HG02642 (cell line): ENCODE measurements at regions not wholly inside any gene's neighbourhood (a gene's known extent, or its start where the extent isn't known, plus 50 kb on each side); places are given as distances from the start of the nearest gene placed in this dataset.

Experiments used
- ATAC-seq: cut with Tn5 transposase; IDR thresholded peaks from one replicate; pipeline ENCODE4 v1.9.1; 2021; ENCODE audit warnings: mild to moderate bottlenecking; ENCODE audit not compliant: unreplicated experiment, poor library complexity

GRCh38 chr5:60285910-60286309 is 392.4 kb upstream of the PDE4D start:
- ATAC-seq = no peak

- ATAC-seq = no peak
These were observed 387.4 kb upstream of the PDE4D start for GRCh38 chr5:60280943-60281342.

- no peak for ATAC-seq
These were observed 384.4 kb upstream of the PDE4D start for GRCh38 chr5:60277941-60278340.

DNA sequence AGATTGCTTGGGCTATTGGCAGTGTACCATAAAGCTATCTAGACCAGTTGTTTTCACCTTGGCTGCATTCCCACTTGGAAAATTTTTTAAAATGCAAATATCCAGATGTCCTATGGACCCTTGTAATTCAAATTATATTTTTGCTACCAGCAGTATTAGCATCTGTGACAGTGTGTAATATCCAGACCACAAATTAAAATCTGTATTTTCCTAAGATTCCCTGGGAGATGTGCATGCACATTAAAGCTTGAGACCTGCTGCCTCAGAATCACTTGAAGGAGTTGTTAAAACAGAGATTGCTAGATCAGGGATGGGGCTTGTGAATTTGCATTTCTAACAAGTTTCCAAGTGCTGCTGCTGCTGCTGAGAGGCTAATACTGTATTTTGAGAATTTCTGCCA is 381.2 kb upstream of the PDE4D start:
- ATAC-seq = no peak

GRCh38 chr5:60271517-60271916 is 378.0 kb upstream of the PDE4D start:
- no peak for ATAC-seq

DNA sequence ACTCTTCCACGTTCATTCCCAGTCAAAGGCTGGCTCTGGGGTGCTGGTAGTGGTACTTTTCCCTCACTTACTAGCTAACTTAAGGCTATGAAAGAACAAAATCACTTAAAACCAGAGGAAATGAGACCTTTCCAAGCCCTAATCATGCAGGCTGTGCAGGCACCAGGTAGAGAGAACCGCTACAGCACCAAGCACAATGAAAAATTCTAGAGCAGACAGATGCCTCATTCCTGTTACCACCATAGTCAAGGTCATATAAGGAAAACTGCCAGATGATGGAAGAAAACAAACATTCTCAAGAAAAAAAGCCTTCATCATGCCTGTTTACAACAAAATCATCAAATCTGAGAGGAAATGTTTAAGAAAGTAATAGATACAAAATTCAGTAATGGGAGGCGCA is 374.4 kb upstream of the PDE4D start:
- ATAC-seq = no peak

- no peak for ATAC-seq
These were observed 369.8 kb upstream of the PDE4D start for GRCh38 chr5:60263346-60263745.

DNA sequence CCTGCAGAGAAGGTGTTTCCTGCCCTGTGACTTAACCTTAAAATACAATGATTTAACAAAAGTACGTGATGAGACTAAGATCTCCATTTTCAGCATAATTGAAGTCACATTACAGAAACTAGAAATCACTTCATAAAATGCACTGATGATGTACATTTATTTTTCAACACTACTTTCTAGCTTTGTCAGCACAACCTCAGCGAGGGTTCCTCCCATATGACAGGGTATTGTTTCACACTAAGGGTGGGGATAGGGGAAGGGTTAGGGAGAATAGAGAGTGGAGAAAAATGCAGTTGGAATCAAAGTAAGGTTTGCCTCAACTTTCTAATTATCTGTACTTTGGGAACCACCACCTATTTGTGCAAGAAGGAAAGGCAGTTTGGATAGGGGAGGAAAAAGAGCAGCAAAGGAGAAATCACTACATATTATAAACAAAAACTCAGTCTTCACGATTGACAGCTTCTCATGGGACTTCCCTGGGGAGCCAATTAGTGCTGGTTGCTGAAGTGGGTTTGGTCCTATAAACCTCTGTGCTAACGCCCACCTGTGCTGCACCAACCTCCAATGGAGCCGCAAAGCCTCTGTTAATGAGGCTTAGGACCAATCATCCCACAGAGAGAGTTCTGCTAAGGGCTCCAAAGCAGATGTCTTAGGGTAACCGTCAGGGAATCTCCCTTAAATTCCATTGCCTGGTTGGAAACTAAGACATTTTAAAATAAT is 369.2 kb upstream of the PDE4D start:
- no peak for ATAC-seq

GRCh38 chr5:60261732-60262131 is 368.2 kb upstream of the PDE4D start:
- no peak for ATAC-seq

DNA sequence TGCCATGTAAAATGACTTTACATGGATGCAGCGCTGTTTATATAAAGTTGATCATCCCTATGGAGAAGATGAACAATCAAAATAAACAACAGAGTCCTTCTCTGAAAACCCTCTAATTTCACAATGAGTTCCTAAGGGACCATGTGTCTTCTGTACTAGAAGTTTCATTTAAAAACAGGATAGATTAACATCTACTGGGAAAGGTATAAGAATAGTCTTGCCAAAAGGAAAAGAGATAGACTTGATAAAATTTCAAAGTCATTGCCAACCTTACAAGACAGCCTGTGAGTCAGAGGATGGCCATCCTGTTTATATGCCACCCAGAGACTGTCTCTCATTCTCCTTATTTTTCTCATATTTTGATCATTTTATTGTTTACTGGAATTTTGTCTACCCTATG is 367.1 kb upstream of the PDE4D start:
- no peak for ATAC-seq

- ATAC-seq = no peak
These were observed 366.2 kb upstream of the PDE4D start for GRCh38 chr5:60259730-60260129.

GRCh38 chr5:60257596-60258271 is 364.2 kb upstream of the PDE4D start:
- no peak for ATAC-seq

DNA sequence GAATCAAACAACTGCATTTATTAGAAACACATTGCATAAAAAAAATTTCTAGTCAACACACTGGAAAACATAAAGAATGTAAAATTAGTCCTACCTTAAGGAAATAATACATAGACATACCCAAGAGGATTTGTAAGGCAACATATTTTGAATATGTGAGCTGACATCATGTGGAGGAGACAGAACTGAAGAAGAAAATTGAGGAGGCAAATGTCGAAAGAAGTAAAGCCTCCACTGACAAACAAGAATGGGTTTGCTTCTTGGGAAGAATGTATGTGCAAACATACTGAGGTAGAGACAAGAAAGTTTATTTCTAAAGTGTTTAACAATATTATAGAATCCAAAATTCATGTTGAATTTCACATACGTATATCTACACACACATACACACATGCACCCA is 363.0 kb upstream of the PDE4D start:
- no peak for ATAC-seq

DNA sequence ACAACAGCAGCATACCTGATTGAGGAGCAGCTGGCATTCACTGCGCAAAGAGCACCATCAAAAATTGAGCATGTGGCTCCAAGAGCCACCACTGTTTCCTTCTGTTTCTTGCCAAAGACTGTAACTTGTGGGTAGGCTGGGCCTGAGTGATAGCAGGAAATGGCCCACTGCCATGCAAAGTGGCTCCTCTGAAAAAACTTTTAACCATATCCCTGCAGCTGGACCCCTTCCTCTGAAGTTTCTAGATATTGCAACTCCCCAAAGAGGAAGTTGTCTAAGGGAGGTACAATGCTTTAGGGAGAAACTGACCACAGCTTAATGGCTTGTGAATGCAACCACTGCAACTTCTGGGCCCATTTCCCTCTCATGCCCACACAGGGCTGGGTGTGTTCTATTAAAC is 355.4 kb upstream of the PDE4D start:
- ATAC-seq = peak; percentile 97

GRCh38 chr5:60243713-60244112 is 350.2 kb upstream of the PDE4D start:
- ATAC-seq = no peak

GRCh38 chr5:60232036-60232795 is 338.7 kb upstream of the PDE4D start:
- ATAC-seq = no peak

DNA sequence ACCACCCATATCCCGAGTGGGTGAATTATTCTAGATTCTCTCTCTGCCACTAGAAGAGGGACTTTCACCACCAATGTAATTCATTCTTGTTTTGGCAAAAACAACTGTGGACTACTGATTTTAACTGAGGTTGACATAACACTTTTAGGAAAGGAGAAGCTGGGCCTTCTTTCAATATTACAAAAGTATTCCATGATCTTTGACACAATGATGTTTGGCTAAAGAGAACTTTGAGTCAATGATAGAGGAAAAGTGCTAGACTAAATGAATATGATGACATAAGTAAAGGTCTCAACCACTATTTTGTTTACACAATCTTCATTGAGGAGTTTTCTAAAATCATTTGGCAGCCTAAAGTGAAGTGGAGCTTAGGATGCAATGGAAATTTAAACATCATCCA is 336.9 kb upstream of the PDE4D start:
- ATAC-seq = no peak

GRCh38 chr5:60229691-60230185 is 336.2 kb upstream of the PDE4D start:
- ATAC-seq = no peak

GRCh38 chr5:60228676-60229075 is 335.1 kb upstream of the PDE4D start:
- ATAC-seq = no peak

- ATAC-seq = no peak
These were observed 332.6 kb upstream of the PDE4D start for GRCh38 chr5:60226128-60226527.

DNA sequence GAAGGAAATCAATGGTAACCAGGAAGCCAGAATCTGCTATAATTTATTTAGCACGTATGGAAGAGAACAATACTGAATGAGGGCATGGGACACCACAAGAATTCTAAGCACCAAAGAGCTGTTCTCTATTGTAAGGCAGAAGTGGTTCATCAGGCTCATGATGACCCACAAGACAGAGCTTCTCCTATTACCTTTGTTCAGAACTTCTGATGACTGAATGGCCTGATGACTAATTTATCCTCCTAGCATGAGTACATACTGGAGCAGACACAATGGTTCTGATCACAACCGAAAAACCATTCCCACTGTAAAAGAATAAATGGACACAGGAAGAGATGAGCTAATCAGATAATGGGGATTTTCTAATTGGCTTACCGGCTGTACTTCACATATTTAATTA is 329.8 kb upstream of the PDE4D start:
- no peak for ATAC-seq
